Peyer's patch (tissue), 4 donors: ENCODE measurements at regions not wholly inside any gene's neighbourhood (a gene's known extent, or its start where the extent isn't known, plus 50 kb on each side); places are given as distances from the start of the nearest gene placed in this dataset.

Source experiments
- DNase-seq, 3 donors: peaks; one replicate each; pipeline ENCODE4 v3.0.0-alpha.2; 2017 to 2019
- H3K27ac ChIP-seq, 4 donors: fragments of 200-600 bp; sonication (generic); one replicate each; pipeline ENCODE4 v1.5.1; 2016 to 2019
- H3K27me3 ChIP-seq, 2 donors: fragments of 200-600 bp; sonication (generic); one replicate each; pipeline ENCODE4 v1.5.1; 2019
- H3K36me3 ChIP-seq, 3 donors: fragments of 200-600 bp; sonication (generic); one replicate each; pipeline ENCODE4 v1.5.1; 2016 to 2019
- H3K4me1 ChIP-seq, 4 donors: fragments of 200-600 bp; sonication (generic); one replicate each; pipeline ENCODE4 v1.5.1; 2016 to 2019
- H3K4me3 ChIP-seq, 4 donors: fragments of 200-600 bp; sonication (generic); 1 replicate in 3 of 4; 2 replicates in 1 of 4; pipeline ENCODE4 v1.5.1; 2016 to 2019; ENCODE audit warnings: mild to moderate bottlenecking in 1 of 4
- H3K9me3 ChIP-seq, 4 donors: fragments of 200-600 bp; sonication (generic); one replicate each; pipeline ENCODE4 v1.5.1; 2016 to 2019; ENCODE audit warnings: mild to moderate bottlenecking in 1 of 4
- POLR2A ChIP-seq, 2 donors: fragments of 450-650 bp; IDR thresholded peaks; one replicate each; pipeline ENCODE4 v1.5.1; 2017; ENCODE audit warnings: antibody characterized with exemption in 2 of 2, mild to moderate bottlenecking in 2 of 2, moderate library complexity in 2 of 2
- TF ChIP-seq, protein P1 (sequence below), 6 experiments: fragments of 450-650 bp in 4 of 6; fragments of 200-600 bp in 2 of 6; sonication (generic) in 1 of 6; IDR thresholded peaks; one replicate each; pipeline ENCODE4 v1.5.1; 2017 to 2019; ENCODE audit warnings: antibody characterized with exemption in 6 of 6, mild to moderate bottlenecking in 3 of 6, moderate library complexity in 1 of 6

DNA sequence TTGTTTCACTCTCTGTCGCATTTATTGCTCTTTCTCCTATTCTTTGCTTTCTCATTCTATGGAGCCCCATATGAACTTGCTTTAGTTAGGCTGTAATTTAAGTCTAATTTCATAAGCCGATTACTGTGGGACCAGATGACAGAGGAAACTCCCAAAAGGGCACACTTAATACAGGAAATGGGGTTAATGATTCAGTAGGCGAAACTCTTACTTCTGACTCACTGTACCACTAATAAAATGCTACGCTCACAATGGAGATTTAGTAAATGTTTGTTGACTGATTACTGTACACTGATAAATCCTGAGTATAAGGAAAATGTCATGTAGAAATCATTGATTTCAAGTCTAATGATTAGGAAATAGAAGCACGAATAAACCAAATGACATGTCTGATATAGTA, 276.4 kb downstream of the KLF5 start:
- Histone ChIP-seq H3K4me3 (no peak overlapping the region), H3K36me3 (no peaks in the 10 kb centered on the region), H3K27me3 (no peaks in the 10 kb centered on the region), H3K9me3 (no peaks in the 10 kb centered on the region), H3K4me1 (no peaks in the 10 kb centered on the region), H3K27ac (peak overlapping the region in 1 of 4 donors; percentile 41)
- no peak for DNase-seq
- TF ChIP-seq, protein P1, sequence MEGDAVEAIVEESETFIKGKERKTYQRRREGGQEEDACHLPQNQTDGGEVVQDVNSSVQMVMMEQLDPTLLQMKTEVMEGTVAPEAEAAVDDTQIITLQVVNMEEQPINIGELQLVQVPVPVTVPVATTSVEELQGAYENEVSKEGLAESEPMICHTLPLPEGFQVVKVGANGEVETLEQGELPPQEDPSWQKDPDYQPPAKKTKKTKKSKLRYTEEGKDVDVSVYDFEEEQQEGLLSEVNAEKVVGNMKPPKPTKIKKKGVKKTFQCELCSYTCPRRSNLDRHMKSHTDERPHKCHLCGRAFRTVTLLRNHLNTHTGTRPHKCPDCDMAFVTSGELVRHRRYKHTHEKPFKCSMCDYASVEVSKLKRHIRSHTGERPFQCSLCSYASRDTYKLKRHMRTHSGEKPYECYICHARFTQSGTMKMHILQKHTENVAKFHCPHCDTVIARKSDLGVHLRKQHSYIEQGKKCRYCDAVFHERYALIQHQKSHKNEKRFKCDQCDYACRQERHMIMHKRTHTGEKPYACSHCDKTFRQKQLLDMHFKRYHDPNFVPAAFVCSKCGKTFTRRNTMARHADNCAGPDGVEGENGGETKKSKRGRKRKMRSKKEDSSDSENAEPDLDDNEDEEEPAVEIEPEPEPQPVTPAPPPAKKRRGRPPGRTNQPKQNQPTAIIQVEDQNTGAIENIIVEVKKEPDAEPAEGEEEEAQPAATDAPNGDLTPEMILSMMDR (IDR thresholded peaks at IDR 0.05): no peak
- no peak for TF ChIP-seq POLR2A (IDR thresholded peaks at IDR 0.05)

DNA sequence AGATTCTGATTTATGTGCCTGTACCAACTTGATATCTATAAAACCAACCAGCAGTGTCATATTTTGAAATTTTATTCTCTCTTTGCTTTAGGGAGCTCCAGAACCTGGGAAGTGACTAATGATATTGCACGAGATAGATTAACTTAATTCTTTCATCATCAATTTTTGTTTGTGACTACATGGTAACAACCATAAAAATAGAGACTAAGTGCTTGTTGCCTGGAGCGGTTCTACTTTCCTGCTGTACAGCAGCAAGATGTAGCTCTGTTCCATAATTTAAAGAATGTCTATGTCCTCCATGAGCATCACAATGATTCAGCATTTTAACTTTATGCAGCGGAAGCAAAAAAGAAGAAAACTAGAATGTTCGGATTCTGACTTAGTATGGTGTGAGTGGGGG, 275.6 kb downstream of the KLF5 start:
- peak overlapping the region in 1 of 4 donors; percentile 15 for H3K27ac ChIP-seq
- no peaks in the 10 kb centered on the region for H3K36me3 ChIP-seq
- H3K27me3 ChIP-seq: no peaks in the 10 kb centered on the region
- H3K9me3 ChIP-seq: no peaks in the 10 kb centered on the region
- H3K4me3 ChIP-seq: no peak overlapping the region
- TF ChIP-seq, protein P1 (IDR thresholded peaks at IDR 0.05): no peak
- no peak for TF ChIP-seq POLR2A (IDR thresholded peaks at IDR 0.05)
- DNase-seq: no peak
- H3K4me1 ChIP-seq: no peaks in the 10 kb centered on the region

DNA sequence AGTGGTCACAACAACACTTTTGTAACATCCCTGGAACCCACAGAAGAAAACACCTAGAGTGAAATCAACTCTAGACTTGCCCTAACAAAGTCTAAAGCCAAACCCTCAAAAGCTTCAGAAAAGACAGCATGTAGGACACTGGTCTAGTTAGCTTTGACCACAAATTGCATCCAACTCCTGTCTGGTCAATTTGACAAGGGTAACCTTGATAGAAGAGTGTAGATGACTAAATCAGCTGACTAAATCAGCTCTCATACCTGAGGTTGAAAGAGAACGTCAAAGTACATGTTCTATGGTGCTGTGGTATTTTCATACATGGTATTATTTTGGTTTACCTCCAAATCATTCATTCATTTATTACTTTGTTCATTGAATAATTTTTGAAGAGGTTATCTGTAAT, 272.8 kb downstream of the KLF5 start:
- Histone ChIP-seq H3K27me3 (no peaks in the 10 kb centered on the region), H3K9me3 (no peaks in the 10 kb centered on the region), H3K4me1 (no peaks in the 10 kb centered on the region), H3K36me3 (no peaks in the 10 kb centered on the region), H3K27ac (no peak overlapping the region), H3K4me3 (no peak overlapping the region)
- no peak for TF ChIP-seq POLR2A (IDR thresholded peaks at IDR 0.05)
- TF ChIP-seq, protein P1 (IDR thresholded peaks at IDR 0.05): no peak
- no peak for DNase-seq

- DNase-seq: no peak
- Histone ChIP-seq H3K4me1 (peaks cover 0 to 5% (median 0%) of the 10 kb centered on the region in 4 donors), H3K27ac (no peak overlapping the region), H3K36me3 (no peaks in the 10 kb centered on the region), H3K4me3 (no peak overlapping the region), H3K9me3 (no peaks in the 10 kb centered on the region), H3K27me3 (no peaks in the 10 kb centered on the region)
- TF ChIP-seq, protein P1 (IDR thresholded peaks at IDR 0.05): no peak
- TF ChIP-seq POLR2A (IDR thresholded peaks at IDR 0.05): no peak
Measured at GRCh38 chr13:73329355-73329754, 270.6 kb downstream of the KLF5 start.

DNA sequence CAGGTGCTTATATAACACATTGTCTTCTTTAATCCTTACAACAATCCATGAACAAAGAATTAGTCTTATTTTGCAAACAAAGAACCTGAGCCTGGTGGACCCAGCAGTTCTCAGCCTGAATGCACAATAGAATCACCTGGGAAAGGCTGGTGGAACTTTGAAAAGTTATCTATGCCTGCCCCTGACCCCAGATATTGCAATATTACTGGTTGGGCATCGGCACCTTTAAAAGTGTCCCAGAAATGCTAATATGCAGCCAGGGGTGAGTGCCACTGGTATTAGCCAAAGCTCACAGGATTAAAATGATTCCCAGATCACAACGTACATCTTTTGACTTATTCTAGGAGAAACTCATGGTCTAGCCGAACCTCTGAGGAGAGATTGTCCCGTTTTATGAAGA, 268.8 kb downstream of the KLF5 start:
- TF ChIP-seq, protein P1 (IDR thresholded peaks at IDR 0.05): no peak
- no peak for TF ChIP-seq POLR2A (IDR thresholded peaks at IDR 0.05)
- Histone ChIP-seq H3K27me3 (no peaks in the 10 kb centered on the region), H3K9me3 (no peaks in the 10 kb centered on the region), H3K27ac (peak overlapping the region in 1 of 4 donors; percentile 21), H3K4me1 (peaks cover 0 to 5% (median 0%) of the 10 kb centered on the region in 4 donors), H3K36me3 (no peaks in the 10 kb centered on the region), H3K4me3 (no peak overlapping the region)
- DNase-seq: no peak
